ENCODE measurements at regions not wholly inside any gene's neighbourhood (a gene's known extent, or its start where the extent isn't known, plus 50 kb on each side); places are given as distances from the start of the nearest gene placed in this dataset.

GRCh38 chr14:43087666-43088065 is 1419.4 kb downstream of the FSCB start:
- TF ChIP-seq CTCF (IDR thresholded peaks at IDR 0.05; ENCODE audit: low read depth, low read length) (no peak), POLR2A (IDR thresholded peaks at IDR 0.05; ENCODE audit: extremely low read depth, insufficient read length) (no peak), MYC (IDR thresholded peaks at IDR 0.05; ENCODE audit: low read depth, low read length) (no peak)

Measured in NB4 (cell line).